ENCODE measurements at regions not wholly inside any gene's neighbourhood (a gene's known extent, or its start where the extent isn't known, plus 50 kb on each side); places are given as distances from the start of the nearest gene placed in this dataset.

- H3K4me3 ChIP-seq (replicated peaks in 1 of 3; ENCODE audit: low read depth in 2 of 3, low read length in 3 of 3), result no peak overlapping the region
- H3K4me3 Mint-ChIP-seq, result no peak overlapping the region
- H3K4me1 ChIP-seq (ENCODE audit: control insufficient read depth in 1 of 2, insufficient read depth in 2 of 2, low read length in 2 of 2), result no peaks in the 10 kb centered on the region
- intact Hi-C loops (cut with micrococcal nuclease), result no loop called here
- no peaks in the 10 kb centered on the region for H3K4me1 Mint-ChIP-seq
- no peak for DNase-seq
- no peak overlapping the region for H3K9ac ChIP-seq (ENCODE audit: insufficient read depth, low read length, poor library complexity, severe bottlenecking)
- H3K36me3 ChIP-seq (replicated peaks in 1 of 2; ENCODE audit: control insufficient read depth in 1 of 2, insufficient read depth in 2 of 2, low read length in 2 of 2), result no peaks in the 10 kb centered on the region
- H3K27ac ChIP-seq (ENCODE audit: low read depth in 1 of 2, low read length in 2 of 2), result no peak overlapping the region
- peaks cover 0 to 2% (median 1%) of the 10 kb centered on the region in 7 donors for H3K9me3 Mint-ChIP-seq
- no peaks in the 10 kb centered on the region for H3K27me3 Mint-ChIP-seq (ENCODE audit: low read depth in 3 of 3)
- H4K20me1 ChIP-seq (ENCODE audit: insufficient read depth, low read length), result no peaks in the 10 kb centered on the region
- H3K4me2 ChIP-seq (replicated peaks; ENCODE audit: extremely low read depth, low read length, poor library complexity, severe bottlenecking), result no peak overlapping the region
- H3K36me3 Mint-ChIP-seq, result no peaks in the 10 kb centered on the region
- H3K9me3 ChIP-seq (replicated peaks in 1 of 2; ENCODE audit: control insufficient read depth in 1 of 2, insufficient read depth in 1 of 2, low read length in 2 of 2), result no peaks in the 10 kb centered on the region
- H2AFZ ChIP-seq (ENCODE audit: insufficient read depth, low read depth, low read length, poor library complexity, severe bottlenecking), result no peak overlapping the region
- TF ChIP-seq CTCF (IDR thresholded peaks at IDR 0.05), result no peak
- no peaks in the 10 kb centered on the region for H3K27me3 ChIP-seq (ENCODE audit: control insufficient read depth in 2 of 2, insufficient read depth in 2 of 2, low read length in 2 of 2)
- no peaks in the 10 kb centered on the region for H3K79me2 ChIP-seq (ENCODE audit: insufficient read depth, low read length)
- no peak overlapping the region for H3K27ac Mint-ChIP-seq
- WGBS (ENCODE audit: insufficient coverage), result no CpG with 5 or more reads among the region's 2 CpGs
Measured at GRCh38 chr3:176741664-176742047, 455.6 kb downstream of the TBL1XR1 start.

DNA sequence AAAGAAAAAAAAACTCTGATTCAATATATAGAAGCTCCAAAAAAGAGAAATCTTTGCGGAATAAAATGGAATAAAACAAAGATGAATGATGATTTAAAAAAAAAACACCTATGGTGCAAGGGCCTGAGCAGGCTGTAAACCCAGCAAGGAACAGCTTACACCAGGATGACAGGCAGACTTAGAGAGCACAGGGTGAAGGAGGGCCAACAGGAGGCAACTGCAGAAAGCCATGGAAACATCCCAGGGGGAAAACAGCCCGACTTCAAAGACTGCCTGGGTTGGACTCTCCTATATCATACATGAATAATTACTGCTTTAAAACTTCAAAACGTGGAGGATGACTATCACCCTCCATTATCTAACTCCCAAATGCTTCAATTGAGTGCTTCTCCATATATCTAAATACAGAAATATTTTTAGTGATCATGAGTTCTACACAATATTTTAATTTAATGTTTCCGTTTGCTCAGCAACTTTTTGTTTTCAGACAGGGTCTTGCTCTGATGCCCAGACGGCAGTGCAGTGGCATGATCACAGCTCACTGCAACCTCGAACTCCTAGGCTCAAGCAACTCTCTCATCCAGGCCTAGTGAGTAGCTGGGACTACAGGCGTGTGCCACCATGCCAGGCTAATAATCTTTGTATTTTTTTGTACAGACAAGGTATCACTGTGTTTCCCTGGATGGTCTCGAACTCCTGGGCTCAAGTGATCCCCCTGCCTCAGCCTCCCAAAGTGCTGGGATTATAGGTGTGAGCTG, 456.2 kb downstream of the TBL1XR1 start:
- WGBS (ENCODE audit: insufficient coverage), result 83% methylated on average over 3 of the region's 8 CpGs
- intact Hi-C loops (cut with micrococcal nuclease), result no loop called here

More for the DNA sequence above, 456.2 kb downstream of the TBL1XR1 start:
- Mint-ChIP-seq H3K27me3 (ENCODE audit: low read depth in 3 of 3) (no peaks in the 10 kb centered on the region), H3K27ac (no peak overlapping the region), H3K4me3 (no peak overlapping the region), H3K9me3 (peaks cover 0 to 2% (median 1%) of the 10 kb centered on the region in 7 donors), H3K36me3 (no peaks in the 10 kb centered on the region), H3K4me1 (no peaks in the 10 kb centered on the region)
- no peak for TF ChIP-seq CTCF (IDR thresholded peaks at IDR 0.05)
- H3K4me2 ChIP-seq (replicated peaks; ENCODE audit: extremely low read depth, low read length, poor library complexity, severe bottlenecking), result no peak overlapping the region
- H3K27ac ChIP-seq (ENCODE audit: low read depth in 1 of 2, low read length in 2 of 2), result no peak overlapping the region
- no peaks in the 10 kb centered on the region for H3K4me1 ChIP-seq (ENCODE audit: control insufficient read depth in 1 of 2, insufficient read depth in 2 of 2, low read length in 2 of 2)
- no peaks in the 10 kb centered on the region for H3K27me3 ChIP-seq (ENCODE audit: control insufficient read depth in 2 of 2, insufficient read depth in 2 of 2, low read length in 2 of 2)
- H2AFZ ChIP-seq (ENCODE audit: insufficient read depth, low read depth, low read length, poor library complexity, severe bottlenecking), result no peak overlapping the region
- H3K4me3 ChIP-seq (replicated peaks in 1 of 3; ENCODE audit: low read depth in 2 of 3, low read length in 3 of 3), result no peak overlapping the region
- DNase-seq, result no peak
- no peaks in the 10 kb centered on the region for H4K20me1 ChIP-seq (ENCODE audit: insufficient read depth, low read length)
- no peaks in the 10 kb centered on the region for H3K79me2 ChIP-seq (ENCODE audit: insufficient read depth, low read length)
- H3K36me3 ChIP-seq (replicated peaks in 1 of 2; ENCODE audit: control insufficient read depth in 1 of 2, insufficient read depth in 2 of 2, low read length in 2 of 2), result no peaks in the 10 kb centered on the region
- H3K9me3 ChIP-seq (replicated peaks in 1 of 2; ENCODE audit: control insufficient read depth in 1 of 2, insufficient read depth in 1 of 2, low read length in 2 of 2), result no peaks in the 10 kb centered on the region
- no peak overlapping the region for H3K9ac ChIP-seq (ENCODE audit: insufficient read depth, low read length, poor library complexity, severe bottlenecking)
